ENCODE measurements at regions not wholly inside any gene's neighbourhood (a gene's known extent, or its start where the extent isn't known, plus 50 kb on each side); places are given as distances from the start of the nearest gene placed in this dataset.

DNA sequence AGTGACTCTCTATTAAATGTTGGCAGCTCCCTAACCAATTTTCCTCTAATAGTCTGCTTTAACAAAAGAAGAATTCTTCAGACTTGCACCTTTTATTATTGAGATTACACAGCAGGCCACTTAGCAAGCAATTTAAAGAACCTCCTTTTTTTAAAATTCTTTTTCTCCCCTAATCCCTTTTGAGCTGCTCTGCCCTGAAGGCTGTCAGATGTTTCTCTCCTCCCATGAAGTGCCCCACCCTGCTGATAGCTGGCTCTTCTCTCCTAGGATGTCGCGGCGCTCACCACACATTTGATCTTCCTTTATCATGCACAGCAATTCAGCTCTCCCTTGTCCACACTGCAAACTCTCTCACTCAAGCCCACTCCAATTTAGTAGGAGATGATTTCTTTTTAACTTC lies 1471.1 kb upstream of the ACO1 start:
- TF ChIP-seq EP300 (IDR thresholded peaks at IDR 0.05) (no peak), POLR2A (IDR thresholded peaks at IDR 0.05) (no peak)
- TF ChIP-seq, protein P1, sequence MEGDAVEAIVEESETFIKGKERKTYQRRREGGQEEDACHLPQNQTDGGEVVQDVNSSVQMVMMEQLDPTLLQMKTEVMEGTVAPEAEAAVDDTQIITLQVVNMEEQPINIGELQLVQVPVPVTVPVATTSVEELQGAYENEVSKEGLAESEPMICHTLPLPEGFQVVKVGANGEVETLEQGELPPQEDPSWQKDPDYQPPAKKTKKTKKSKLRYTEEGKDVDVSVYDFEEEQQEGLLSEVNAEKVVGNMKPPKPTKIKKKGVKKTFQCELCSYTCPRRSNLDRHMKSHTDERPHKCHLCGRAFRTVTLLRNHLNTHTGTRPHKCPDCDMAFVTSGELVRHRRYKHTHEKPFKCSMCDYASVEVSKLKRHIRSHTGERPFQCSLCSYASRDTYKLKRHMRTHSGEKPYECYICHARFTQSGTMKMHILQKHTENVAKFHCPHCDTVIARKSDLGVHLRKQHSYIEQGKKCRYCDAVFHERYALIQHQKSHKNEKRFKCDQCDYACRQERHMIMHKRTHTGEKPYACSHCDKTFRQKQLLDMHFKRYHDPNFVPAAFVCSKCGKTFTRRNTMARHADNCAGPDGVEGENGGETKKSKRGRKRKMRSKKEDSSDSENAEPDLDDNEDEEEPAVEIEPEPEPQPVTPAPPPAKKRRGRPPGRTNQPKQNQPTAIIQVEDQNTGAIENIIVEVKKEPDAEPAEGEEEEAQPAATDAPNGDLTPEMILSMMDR (IDR thresholded peaks at IDR 0.05): no peak

Data from ovary (tissue), 3 donors.